ENCODE measurements at regions not wholly inside any gene's neighbourhood (a gene's known extent, or its start where the extent isn't known, plus 50 kb on each side); places are given as distances from the start of the nearest gene placed in this dataset.

DNA sequence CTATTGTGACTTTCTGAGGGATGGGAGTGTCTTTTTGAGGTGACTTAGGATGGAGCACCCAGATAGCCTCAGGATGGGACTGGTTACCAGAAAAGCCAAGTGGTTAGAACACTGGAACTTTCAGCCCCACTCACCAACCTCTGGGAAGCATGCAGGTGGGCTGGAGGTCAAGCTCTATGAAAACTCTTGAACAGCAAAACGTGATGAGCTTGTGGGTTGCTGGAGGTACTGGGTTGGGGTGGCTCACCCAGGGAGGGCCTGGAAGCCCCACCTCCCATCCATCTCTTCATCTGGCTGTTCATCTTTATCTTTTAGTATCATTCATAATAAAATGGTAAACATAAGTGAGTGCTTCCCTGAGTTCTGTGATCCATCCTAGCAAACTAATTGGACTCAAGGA is 216.4 kb downstream of the SPP2 start:
- intact Hi-C loops (cut with DNase I; ENCODE audit: low total_unique reads) = no loop called here
- Histone ChIP-seq H3K9me3 (no peaks in the 10 kb centered on the region), H3K4me1 (no peaks in the 10 kb centered on the region), H3K4me3 (no peak overlapping the region), H3K27ac (no peak overlapping the region), H3K36me3 (no peaks in the 10 kb centered on the region), H3K27me3 (no peaks in the 10 kb centered on the region)
- TF ChIP-seq, protein P1, sequence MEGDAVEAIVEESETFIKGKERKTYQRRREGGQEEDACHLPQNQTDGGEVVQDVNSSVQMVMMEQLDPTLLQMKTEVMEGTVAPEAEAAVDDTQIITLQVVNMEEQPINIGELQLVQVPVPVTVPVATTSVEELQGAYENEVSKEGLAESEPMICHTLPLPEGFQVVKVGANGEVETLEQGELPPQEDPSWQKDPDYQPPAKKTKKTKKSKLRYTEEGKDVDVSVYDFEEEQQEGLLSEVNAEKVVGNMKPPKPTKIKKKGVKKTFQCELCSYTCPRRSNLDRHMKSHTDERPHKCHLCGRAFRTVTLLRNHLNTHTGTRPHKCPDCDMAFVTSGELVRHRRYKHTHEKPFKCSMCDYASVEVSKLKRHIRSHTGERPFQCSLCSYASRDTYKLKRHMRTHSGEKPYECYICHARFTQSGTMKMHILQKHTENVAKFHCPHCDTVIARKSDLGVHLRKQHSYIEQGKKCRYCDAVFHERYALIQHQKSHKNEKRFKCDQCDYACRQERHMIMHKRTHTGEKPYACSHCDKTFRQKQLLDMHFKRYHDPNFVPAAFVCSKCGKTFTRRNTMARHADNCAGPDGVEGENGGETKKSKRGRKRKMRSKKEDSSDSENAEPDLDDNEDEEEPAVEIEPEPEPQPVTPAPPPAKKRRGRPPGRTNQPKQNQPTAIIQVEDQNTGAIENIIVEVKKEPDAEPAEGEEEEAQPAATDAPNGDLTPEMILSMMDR (IDR thresholded peaks at IDR 0.05) = no peak
- DNase-seq = no peak

GRCh38 chr2:234265206-234265605 is 214.7 kb downstream of the SPP2 start:
- Histone ChIP-seq H3K4me3 (no peak overlapping the region), H3K27ac (no peak overlapping the region), H3K36me3 (no peaks in the 10 kb centered on the region), H3K9me3 (no peaks in the 10 kb centered on the region), H3K4me1 (no peaks in the 10 kb centered on the region), H3K27me3 (no peaks in the 10 kb centered on the region)
- TF ChIP-seq, protein P1 (IDR thresholded peaks at IDR 0.05) = no peak
- intact Hi-C loops (cut with DNase I; ENCODE audit: low total_unique reads) = no loop called here
- no peak for DNase-seq

DNA sequence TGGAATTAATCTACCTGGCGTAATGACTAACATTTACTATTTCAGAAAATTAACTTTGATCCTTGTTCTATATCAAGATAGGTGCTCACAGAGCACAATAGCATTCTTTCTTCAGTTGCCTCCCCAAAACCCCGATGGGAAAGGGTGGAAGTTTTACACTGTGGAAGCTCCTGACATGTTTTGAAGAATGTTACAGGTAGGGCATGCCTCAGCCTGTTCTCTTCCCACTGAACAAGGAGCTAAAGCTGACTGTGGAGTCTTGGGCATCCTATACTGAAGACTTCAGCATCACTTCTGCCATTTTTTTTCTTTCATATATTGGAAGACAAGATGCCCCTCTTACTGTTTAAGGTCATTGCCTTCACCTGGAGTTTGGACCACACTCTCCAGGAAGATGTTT is 211.2 kb downstream of the SPP2 start:
- Histone ChIP-seq H3K4me1 (no peaks in the 10 kb centered on the region), H3K27ac (no peak overlapping the region), H3K27me3 (peaks cover 0 to 1% of the 10 kb centered on the region in 2 donors), H3K36me3 (no peaks in the 10 kb centered on the region), H3K9me3 (no peaks in the 10 kb centered on the region), H3K4me3 (no peak overlapping the region)
- DNase-seq = no peak
- intact Hi-C loops (cut with DNase I; ENCODE audit: low total_unique reads) = no loop called here
- TF ChIP-seq, protein P1 (IDR thresholded peaks at IDR 0.05) = no peak

DNA sequence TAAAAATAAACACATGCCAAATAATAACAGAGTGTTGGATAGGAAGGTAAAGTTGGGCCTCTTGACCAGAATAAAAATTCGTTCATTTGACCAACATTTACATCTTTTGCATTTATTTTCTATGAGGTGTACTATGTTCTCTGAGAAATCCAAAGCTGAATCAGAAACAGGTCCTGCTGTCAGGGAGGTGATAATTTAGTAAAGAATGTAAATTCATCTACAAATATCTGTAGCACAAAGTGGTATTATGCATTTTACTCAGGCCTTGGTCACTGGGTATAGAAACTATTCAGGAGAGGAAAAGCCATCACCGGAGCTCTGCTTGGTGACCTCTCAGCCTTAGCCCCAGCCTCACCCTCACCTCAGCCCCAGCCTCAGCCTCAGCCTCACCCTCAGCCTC is 208.9 kb downstream of the SPP2 start:
- Histone ChIP-seq H3K36me3 (no peaks in the 10 kb centered on the region), H3K4me3 (no peak overlapping the region), H3K27me3 (peaks cover 0 to 5% of the 10 kb centered on the region in 2 donors), H3K4me1 (no peaks in the 10 kb centered on the region), H3K27ac (no peak overlapping the region), H3K9me3 (no peaks in the 10 kb centered on the region)
- DNase-seq = no peak
- intact Hi-C loops (cut with DNase I; ENCODE audit: low total_unique reads) = no loop called here
- TF ChIP-seq, protein P1 (IDR thresholded peaks at IDR 0.05) = no peak

GRCh38 chr2:234258562-234259141 is 208.2 kb downstream of the SPP2 start:
- intact Hi-C loops (cut with DNase I; ENCODE audit: low total_unique reads) = no loop called here
- Histone ChIP-seq H3K36me3 (no peaks in the 10 kb centered on the region), H3K4me3 (no peak overlapping the region), H3K27me3 (peaks cover 0 to 5% of the 10 kb centered on the region in 2 donors), H3K4me1 (no peaks in the 10 kb centered on the region), H3K9me3 (no peaks in the 10 kb centered on the region), H3K27ac (no peak overlapping the region)
- no peak for DNase-seq
- TF ChIP-seq, protein P1 (IDR thresholded peaks at IDR 0.05) = no peak

Data from tibial artery (tissue), 4 donors.